Limb (tissue), 2 donors: ENCODE measurements at regions not wholly inside any gene's neighbourhood (a gene's known extent, or its start where the extent isn't known, plus 50 kb on each side); places are given as distances from the start of the nearest gene placed in this dataset.
A peak's percentile ranks its signal among the peaks of the same experiment; 100 is the strongest.

ENCODE experiments used
- DNase-seq, 2 donors: peaks; one replicate each; pipeline ENCODE4 v3.0.0-alpha.2; 2016; ENCODE audit errors: extremely low spot score in 2 of 2

DNA sequence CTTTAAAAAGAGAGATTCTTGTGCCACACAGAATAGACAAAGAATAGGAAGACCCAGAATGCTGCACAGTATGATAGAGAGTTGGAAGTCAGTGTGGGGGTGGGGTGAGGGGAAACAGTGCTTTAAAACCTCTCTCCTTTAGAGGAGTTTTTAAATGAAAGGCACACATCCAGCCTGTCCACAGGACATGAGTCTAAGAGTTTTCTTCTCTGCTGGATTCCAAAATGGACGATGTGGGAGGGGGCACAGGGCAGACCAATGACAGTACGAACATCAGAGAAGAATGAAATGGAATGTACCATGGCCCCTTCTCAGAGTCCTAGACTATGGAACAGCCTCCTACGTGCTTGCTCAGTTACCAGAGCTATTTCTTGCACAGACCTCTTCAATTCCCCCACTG lies 458.2 kb upstream of the DAB1 start:
- no peak for DNase-seq

DNA sequence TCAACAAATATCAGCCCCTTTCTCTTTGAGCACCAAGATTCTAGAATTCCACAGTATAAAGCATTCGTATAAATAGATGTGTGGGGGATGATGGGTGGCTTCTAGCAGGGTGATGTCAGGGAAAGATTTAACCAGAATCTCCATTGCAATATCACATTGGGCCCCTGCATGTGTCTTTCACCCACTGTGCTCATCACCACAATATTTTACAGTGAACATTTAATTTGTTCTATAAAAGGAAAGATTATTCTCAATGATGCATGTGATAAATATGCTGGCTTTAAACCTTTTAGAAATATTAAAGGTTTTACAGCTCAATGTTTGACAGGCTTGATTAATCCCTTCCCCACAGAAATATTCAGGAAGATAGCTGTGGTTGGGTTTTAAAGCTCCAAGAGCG lies 457.8 kb upstream of the DAB1 start:
- DNase-seq, result no peak

DNA sequence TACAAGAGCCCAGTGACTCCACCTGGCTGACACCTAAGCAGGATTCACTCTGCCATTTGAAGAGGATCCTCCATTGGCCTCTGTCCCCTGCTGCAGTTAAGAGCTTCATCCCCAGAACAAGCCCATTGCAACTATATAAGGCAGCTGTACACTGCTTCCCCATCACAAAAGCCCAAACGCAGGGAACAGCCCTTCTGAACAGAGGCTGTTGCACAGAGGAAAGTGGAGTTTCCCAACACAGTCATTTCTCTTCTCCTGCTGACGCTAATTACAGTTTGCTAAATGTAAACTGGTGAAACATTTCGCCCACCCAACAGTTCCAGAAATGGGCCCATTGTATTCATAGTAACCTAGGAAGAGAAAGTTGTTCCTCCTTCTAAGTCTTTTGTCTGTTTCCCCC lies 455.8 kb upstream of the DAB1 start:
- DNase-seq, result no peak

DNA sequence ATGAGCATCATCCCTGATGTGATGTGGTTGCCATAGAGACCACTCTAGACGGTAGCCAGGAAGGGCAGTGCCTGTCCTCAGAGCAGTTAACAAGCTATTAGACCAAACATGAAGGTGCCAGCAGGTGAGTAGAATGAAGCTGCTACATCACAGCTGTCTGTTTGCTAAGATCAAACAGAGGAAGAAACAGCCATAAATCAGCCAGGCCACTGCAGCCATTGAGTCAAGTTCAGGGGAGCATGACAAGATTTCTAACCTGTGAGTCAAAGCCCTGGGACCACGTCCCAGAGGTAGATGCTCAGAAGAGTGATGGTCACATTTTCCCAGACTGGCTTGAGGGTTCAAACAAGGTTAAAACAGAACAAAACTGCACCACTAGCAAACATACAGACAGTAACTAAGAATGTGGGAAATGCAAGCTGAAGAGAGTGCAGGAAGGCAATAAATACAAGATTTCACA lies 450.6 kb upstream of the DAB1 start:
- DNase-seq, result no peak

DNA sequence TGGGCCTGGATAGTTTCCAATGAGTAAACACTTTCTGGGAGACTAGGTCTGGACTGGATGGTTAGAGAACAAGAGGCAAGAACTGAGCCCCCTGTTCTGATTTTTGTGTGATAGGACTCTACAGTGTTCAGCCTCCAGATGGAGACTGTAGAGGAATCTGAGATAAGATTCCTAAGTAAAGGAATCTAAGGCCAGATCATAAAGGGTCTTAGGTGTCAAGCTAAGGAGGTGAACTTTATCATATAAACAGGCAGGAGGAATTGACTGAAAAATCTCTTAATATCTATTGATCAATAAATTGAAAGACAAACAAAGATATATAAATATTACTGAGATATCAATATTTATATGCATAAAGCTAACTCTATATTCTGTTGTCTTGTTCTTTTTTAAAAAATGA lies 449.1 kb upstream of the DAB1 start:
- no peak for DNase-seq

DNA sequence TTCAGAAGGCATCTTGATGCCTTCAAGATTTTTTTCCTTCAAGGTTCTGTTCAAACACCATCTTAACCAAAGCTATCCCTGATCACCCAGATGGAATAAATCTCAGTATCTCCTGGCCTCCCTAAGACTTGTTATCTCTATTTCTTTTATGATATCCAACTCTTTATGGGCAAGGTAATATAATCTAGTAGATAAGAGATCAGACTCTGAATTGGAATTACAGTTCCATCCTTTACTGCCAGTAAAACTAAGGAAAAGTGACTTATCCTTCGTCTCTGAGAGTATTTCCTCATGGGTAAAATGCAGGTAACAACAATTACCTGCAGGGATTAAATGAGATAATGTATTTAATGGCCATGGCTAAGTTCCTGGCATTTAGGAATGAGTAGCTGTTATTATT lies 445.0 kb upstream of the DAB1 start:
- no peak for DNase-seq

DNA sequence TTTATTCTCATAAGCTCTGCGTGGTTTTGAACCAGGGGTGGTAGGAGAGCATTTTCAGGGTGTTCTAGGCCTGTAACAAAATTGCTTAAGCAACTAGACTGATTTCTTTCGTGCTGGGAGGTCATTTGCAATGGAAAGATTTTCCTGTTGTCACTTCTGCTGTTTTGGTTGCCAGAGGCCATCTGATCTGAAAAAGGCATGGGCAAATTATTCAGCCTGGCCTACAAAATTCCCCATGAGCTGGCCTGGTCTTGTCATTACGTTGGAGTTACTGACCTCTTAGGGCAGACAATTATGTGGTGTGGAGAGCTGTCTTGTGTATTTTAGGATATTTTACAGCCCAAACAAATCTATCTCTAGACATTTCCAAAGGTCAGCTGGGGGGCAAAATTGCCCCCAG lies 444.4 kb upstream of the DAB1 start:
- DNase-seq, result no peak

DNA sequence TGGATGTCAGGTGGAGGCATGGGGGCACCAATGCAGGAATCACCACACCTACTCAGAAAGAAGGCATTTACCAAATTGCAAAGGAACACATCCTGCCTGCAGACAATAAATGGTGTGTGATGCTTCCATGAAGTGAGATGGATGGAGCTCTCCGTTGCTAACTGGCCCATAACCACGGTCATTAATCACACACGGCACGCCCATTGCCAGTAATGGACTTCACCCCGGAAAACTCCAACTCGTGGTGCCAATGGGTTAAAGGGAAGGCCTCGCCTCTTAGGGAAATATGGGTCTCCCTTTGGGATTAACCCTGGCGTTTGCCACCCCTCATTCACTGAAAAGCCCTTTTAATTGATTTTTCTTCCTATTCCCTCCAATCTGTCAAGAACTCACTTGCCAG lies 443.1 kb upstream of the DAB1 start:
- no peak for DNase-seq

DNA sequence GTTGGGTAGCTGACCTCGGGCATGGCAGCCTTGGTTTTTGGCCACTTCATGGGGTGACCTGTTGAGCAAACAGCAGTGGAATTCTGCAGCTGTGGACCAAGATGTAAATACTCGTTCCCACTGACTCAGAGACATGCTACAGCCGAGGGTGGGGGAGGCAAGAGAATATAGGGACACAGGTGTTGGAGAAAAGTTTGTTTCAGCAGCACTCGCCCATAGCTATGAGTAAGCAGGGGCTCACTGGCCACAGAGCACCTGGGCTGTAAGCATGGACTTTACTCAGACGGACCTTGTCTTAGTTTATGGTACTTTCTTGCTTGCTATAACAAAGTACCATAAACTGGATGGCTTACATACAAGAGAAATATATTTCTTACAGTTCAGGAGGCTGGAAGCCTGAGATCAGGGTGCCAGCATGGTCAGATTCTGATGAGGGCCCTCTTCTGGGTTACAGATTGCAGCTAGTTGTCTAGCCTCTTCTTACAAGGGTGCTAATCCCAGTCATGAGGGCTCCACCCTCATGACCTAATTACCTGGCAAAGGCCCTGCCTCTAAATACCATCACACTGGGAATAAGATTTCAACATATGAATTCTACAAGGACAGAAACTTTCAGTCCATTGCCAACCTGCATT lies 437.2 kb upstream of the DAB1 start:
- DNase-seq, result no peak

DNA sequence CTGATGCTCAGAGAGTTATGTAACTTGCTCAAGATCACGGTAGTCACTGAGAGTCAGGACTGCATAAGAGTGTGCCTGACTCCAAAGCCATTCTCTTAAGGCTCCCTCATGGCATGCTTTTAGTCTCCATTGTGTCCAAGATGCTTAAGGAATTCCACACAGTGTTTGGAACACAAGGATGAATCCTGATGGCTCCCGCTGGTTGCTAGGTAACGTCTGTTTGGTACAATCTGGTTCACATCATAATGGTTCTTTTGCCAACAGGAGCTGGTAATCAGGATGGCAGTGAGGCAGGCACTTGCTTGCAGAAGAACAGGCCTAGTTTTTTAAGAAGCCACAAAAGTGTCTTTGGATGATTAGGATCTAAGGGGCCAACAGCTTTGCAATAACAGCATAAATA lies 436.5 kb upstream of the DAB1 start:
- no peak for DNase-seq

DNA sequence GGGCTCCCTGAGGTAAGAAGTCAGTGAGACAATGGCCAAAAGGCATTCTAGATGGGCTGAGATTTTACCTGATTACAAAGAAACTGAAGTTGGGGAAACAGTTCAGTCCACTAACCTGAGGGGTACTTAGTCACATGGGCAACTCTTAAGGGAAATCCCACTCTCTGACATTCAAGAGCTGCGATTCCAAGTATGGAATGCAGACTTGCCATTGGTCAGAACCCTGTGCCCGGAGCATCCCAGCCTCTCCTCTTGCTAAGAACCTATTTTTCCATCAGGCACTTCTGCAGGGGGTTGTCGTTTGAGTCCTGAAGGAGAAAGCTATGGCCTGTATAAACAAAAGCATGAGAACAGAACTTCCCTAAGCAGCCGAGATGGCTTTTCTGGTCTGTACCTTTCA lies 434.9 kb upstream of the DAB1 start:
- DNase-seq, result no peak

DNA sequence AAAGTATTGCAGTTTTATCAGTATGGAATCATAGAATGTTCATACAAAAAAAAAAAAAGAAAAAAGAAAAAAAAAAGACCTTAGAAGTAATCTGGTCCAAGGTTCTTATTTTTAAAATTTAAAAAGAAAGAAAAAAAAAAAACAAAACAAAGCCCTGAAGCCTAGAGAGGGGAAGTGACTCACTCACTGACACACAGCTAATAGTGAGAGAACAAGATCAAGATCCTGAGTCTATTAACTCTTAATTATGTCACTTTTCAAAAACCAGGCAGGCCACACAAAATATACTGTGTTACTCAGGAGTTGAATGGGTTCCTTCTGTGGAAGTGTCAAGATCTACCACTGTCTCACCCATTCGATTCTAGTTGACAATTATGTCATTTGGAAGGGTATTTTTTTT lies 433.9 kb upstream of the DAB1 start:
- no peak for DNase-seq

DNA sequence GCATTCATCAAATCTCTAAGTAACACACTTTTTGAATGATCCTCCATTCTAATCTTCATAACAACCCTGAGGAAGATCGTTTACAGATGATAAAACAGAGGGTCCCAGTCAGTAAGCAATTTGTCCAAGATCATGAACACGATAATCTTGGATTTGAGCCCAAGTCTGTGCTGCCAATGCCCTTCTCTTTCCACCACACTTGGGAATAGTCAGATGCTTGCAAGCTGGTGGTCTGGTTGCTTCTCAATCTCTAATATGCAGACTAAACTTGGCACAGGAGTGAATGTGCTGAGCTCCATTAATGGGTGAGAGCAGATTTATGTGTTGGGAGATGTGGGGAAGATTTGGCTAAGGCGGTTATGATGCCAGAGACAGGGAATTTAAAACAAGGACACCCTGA lies 430.6 kb upstream of the DAB1 start:
- peak in 1 of 2 donors; percentile 18 for DNase-seq

DNA sequence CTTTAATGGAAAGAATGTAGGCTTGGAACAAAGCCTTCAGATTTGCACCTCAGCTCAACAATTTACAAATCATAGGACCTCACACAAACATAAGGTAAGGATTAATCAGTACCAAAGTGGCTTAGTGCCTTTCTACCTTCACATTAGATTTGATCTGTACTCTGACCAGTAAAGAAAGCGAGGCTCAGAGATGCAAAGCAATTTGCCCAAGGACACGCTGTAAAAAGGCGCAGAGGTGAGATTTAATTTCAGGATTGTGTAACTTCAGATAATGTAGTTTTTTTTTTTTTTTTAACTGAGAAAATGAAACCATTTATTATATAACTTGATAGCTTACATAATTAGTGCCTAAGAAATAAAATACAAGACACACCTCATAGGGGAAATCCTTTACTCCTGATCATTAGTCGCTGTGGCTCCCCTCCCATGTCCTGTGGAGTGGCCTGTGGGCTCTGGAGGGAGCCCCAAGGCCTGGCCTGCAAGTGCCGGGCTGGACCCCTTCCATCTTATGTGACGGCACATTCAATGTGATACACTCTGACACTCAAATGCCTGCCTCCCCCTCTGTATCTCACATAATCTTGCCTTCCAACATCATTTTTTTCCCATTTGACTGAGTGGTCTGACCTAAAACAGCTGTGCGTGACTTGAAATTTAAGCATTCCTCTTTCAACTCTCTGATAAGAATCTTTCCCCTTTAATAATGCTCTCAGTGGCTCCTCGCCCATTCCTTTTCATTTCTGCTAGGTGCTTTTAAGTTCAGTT lies 426.5 kb upstream of the DAB1 start:
- no peak for DNase-seq

DNA sequence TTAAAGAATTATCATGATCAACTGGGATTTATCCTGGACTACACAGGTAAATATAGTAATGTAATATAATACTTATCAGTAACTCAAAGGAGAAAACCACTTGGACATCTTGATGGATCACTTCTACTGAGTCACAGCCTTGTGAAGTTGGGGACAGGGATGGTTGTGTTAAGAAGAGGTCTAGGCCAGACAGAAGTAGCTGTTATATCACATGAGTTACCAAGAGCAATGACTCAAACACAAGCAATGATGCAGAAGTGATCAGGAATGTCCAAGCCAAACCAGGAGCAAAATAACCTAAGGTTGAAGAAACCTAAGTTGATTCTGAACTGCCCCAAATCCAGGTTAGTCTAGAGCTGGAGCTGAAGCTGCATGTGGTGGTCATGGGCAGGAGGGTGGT lies 424.5 kb upstream of the DAB1 start:
- DNase-seq, result no peak

DNA sequence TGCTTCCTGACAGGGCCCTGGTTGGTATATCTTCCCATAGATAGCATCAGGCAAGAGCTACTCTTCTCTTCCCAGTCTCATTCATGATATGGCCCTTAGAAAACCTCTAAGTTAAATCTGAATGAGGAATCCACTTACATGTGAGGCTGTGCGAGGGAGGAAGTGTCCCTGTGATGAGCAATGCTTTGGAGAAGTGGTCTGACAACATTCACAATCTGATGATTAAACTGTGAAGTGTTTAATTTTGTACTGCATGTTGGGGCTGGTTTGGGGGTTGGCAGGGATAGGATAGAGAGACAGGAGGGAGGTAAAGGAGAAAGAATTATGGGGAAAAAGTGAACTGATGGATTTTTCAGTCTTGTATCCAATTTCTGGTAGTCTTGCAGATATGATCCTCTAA lies 421.2 kb upstream of the DAB1 start:
- DNase-seq, result no peak

DNA sequence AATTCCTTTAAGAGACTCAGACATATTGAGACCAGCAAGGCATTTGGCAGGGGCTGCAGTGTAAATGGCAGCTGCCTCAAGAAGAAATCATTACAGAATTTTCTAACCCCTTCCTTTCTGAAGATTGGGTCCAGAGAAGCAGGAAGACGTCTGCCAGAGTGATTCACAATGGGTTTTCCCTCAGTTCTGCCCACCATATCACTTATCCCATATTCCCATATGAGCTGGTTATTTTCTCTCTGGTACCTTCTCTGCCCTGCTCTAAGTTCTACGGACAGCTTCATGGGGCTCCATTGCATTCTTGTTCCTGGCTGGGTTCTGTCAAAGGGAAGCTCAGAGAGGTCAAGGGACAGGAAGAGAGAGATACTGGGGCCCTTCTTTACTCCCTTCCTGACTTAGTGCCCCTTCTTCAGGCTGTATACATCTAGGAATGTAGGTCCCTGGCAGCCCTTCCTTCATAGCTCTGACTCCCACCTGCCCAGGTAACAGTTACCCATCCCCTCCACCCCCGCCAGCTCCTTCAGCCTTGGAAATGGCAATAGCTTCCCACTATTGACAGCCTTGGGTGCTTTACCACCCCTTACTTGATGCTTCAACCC lies 420.6 kb upstream of the DAB1 start:
- DNase-seq, result no peak

DNA sequence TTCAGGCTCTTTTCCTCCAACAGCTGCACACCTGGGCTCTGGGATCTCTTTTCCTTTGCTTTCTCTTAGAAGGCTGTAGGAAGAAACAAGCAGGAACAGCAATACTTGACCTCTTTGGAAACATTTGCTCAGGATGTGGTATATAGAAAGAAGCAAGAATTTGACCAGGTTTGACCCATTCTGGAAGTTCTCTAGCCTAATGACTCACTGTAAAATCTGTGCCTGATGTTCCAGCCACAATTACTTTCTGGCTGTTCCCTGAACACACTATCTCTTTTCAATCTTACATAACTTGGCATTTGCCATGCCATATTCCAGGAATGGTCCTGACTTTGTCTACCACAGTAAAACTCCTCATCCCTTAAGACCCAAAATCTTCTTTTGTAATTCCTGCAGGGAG lies 419.9 kb upstream of the DAB1 start:
- no peak for DNase-seq

DNA sequence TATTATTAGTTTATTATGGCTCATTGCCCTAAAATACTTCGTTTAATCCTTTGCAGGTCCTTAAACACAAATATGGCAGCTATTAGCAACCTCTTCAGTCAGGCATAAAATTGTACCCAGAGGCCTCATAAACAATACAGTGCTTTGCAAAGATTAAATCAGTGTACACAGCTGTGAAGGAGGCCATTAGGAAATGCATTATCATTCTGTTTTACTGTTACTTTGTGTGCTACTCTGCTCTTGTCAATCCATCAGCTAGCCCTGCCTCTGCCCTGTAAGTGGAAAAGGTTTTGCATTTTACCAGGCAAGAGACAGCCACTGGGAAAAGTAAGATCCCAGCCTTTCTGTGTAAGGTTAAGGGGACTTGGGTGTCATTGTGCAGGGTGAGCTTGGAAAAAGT lies 415.7 kb upstream of the DAB1 start:
- DNase-seq, result no peak

DNA sequence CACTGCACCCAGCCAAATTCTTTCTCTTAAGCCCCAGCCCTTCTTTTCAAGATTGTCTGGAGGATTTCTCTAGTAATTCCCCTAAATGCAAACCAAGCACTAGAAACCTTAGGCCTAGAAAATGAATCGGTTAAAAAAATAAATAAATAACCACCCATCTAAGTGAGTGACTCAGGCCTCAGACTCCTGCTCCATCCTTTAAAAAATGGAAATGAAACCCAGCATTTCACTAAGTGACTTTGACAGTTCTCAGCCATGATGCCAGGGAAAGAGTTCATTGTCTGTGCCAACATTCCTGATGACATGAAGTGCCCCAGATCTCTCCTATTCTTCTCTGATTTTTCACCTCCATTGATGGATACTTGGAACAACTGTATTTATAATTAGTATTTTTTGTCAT lies 415.2 kb upstream of the DAB1 start:
- no peak for DNase-seq

DNA sequence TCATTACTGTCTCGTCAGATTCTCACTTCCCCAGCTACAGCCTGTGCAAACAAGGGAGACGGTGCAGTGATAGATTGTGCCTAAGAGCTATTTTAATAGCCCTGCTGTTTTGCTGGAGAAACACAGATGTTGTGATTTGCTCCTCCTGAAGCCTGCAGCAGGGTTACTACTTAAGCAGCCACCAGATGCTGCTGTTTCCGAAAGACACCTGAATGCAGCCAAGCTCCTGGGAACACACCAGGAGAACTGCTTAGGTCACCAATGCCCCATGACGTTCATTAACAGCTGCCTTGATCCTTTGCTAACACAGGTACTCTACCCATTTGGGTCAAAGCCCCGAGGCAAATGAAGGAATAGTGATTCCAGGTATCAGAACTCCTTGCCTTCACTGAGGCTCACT lies 411.8 kb upstream of the DAB1 start:
- no peak for DNase-seq

DNA sequence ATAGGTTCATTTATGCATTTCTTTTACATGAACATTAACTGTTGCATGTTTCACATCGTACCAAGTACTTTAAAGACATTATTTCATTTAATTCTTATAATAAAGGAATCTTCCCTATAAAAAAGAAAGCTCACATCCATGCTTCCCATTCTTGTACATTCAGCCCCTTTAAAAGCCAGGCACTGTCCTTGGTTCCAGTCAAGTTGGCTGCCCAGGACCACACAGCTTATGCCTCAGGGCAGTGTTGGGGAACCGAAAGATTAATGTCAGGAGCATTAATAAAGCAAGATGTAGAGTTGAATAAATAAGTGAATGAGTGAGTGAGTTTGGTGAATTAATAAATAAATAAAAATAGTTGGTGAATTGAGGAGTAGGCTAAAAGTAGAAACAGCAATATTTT lies 409.4 kb upstream of the DAB1 start:
- DNase-seq, result no peak

DNA sequence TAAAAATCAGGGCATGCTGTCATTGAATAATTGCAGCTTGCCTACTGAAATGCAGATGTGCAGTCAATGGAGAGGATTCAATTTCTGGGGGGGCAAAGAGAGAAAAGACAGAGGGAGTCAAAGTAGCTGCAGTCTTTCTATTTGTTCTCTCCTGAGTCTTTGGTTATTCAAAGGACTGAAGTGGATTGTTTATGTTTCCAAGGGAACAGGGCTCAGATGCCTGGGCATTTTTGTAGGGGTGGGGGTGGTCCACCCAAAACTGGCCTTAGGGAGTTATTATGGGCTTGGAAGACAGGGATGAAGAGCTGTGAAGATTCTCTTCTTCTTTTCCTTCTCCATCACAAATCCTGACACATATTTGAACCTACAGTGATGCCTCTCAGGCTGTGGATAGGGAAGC lies 408.8 kb upstream of the DAB1 start:
- DNase-seq, result no peak
